NCI-H510A (cell line): ENCODE measurements at regions not wholly inside any gene's neighbourhood (a gene's known extent, or its start where the extent isn't known, plus 50 kb on each side); places are given as distances from the start of the nearest gene placed in this dataset.
"Not testable (repeated sequence)": the region's sequence is repeated elsewhere in the genome, so short reads cannot be mapped to it uniquely, and the experiment has no call there.

Experiments used
- DNase-seq: peaks from one replicate; lab custom pipeline; 2025; lab: John Stamatoyannopoulos, UW

GRCh38 chr11:37431633-37432230 is 833.7 kb upstream of the RAG2 start:
- not testable (repeated sequence) for DNase-seq

GRCh38 chr11:37430966-37431632 is 833.1 kb upstream of the RAG2 start:
- not testable (repeated sequence) for DNase-seq

- no peak for DNase-seq
Observed at GRCh38 chr11:37422511-37422910, 824.5 kb upstream of the RAG2 start.

DNA sequence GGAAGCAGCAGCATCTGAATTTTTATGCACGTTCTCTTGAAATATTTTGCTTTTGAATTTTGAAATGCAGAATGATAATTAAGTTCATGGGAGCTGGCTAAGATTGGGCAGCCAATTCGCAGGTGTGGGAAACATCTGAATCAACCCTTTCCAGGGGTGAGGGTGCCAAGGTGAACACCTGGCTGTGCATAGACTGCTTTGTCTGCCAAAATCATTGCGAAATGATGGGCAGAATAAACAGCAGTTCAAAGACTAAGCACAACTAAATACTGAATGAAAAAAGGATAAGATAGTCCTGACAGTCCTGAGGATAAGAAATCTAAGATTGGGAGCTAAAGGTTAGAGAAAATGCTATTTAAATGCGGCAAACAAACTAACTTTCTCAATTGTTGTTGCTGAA is 813.3 kb upstream of the RAG2 start:
- DNase-seq, result no peak

GRCh38 chr11:37409124-37409523 is 811.1 kb upstream of the RAG2 start:
- DNase-seq, result no peak

- no peak for DNase-seq
Observed at GRCh38 chr11:37407461-37407860, 809.4 kb upstream of the RAG2 start.

GRCh38 chr11:37406651-37407050 is 808.6 kb upstream of the RAG2 start:
- no peak for DNase-seq

- DNase-seq, result no peak
Observed at GRCh38 chr11:37404231-37404630, 806.2 kb upstream of the RAG2 start.

- no peak for DNase-seq
Observed at GRCh38 chr11:37402663-37403062, 804.6 kb upstream of the RAG2 start.

DNA sequence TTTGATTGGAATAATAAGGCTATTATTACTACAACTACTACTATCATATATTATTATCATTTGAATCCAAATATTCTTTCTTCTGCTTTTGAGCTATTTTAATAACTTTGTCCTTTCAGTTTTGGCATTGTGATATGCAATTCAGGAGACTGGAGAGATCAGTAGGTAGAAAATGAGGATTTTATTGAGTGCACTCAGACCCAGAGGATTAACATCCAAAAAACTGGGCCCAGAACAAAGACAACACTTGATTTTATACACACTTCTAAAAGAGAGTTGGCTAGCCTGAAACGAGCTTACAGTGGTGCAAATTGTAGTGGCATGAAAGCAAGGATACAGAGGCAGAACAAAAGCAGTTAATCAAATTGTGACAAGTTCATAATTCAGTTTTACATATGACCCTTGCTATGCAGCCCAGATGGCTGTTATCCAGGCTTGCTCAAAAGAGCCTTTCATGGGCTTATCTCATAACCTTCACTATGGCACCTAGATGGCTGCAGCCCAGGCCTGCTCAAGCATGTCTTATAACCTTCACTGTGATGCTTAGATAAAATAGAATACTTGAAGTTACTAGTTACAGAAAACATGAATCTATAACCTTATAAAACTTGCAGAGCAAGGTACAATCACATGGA is 796.3 kb upstream of the RAG2 start:
- DNase-seq, result no peak

- DNase-seq, result no peak
Observed at GRCh38 chr11:37391615-37392014, 793.6 kb upstream of the RAG2 start.

GRCh38 chr11:37390576-37391083 is 792.6 kb upstream of the RAG2 start:
- no peak for DNase-seq

- no peak for DNase-seq
Observed at GRCh38 chr11:37378958-37379357, 780.9 kb upstream of the RAG2 start.

DNA sequence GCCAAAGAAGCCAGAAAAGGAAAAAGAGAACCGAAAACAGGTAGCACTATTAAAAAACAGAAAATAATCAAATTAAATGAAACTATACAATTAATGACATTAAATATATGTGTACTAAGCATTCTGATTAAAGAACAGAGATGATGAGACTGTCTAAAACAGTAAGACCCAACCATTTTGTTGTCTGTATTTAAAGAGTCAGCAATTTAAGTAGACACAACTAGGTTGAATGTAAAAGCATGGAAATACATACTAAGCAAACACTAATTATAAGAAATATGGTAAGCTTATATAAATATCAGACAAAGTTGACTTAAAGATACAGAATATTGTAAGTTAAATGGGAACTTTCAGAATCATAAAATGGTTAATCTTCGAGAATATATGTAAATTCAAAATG is 774.6 kb upstream of the RAG2 start:
- DNase-seq, result no peak

DNA sequence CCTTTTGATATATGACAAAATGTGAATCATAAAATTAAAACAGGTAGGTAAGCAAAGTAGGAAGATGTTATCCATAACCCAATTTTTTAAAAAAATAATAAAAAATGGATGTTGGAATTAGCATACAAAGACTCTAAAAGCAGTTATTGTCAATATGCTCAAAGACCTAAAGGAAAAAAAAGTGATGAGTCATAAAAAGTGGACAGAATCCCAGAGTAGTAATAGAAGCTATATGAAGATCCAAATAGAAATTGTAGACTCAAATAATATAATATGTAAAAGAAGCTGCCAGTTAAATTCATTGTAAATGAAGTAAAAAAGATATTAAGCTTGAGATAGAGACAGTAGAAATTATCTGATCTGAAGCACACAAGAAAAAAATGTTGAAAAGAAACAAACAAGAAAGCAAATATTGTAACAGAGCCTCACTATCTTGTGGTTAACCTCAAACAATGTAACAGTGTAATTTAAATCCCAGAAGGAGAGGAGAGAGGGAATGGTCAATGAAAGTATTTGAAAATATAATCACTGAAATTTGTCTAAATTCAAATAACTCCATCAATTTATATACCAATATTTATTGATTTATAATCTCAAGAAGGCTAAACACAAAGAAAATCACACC is 773.4 kb upstream of the RAG2 start:
- no peak for DNase-seq

GRCh38 chr11:37370817-37371216 is 772.8 kb upstream of the RAG2 start:
- no peak for DNase-seq

DNA sequence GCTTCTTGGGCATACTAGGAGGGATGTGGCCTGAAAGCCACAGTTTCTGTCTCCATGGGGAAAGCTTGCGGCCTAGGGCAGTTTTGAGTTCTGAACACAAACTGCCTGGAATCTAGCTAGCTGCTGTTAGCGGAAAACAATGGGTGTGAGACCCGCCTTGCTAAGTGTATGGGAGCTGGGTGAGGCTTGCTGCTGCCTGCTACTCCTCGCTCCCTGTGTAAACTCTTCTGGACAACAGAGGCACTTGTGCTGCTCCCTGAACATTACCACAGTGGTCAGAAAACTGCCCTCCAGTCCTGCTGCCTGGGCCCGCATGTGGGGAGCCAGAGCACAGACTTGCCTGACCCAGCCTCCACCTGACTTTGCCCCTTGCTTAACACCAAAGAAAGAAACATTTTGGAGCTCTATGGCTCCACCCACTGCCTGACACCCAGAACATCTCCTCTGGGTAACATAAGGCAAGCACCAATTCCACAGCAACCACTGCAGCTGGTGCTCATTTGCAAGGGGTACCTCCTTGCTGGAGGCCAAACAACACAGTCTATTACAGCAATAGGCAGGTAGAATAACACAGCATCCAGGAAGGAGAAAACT is 766.3 kb upstream of the RAG2 start:
- no peak for DNase-seq

DNA sequence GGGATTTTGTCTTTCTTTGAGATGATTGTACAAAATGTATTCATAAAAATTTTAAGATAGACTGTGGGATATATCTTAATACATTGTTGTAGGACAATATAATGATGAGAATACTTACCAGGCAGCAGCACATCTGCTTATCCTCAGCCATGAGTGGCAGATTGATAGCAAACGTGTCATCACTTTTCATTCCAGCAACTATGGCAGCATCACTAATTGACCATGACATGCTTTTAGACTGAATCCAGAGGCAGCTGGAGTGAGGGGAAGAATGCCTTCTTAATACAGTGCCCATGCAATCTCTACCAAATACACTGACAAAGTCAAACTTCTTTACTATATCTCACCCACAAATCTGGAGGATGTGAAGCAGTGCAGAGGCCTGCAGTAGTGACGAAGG is 755.2 kb upstream of the RAG2 start:
- DNase-seq, result no peak

- no peak for DNase-seq
Observed at GRCh38 chr11:37352485-37352884, 754.4 kb upstream of the RAG2 start.

DNA sequence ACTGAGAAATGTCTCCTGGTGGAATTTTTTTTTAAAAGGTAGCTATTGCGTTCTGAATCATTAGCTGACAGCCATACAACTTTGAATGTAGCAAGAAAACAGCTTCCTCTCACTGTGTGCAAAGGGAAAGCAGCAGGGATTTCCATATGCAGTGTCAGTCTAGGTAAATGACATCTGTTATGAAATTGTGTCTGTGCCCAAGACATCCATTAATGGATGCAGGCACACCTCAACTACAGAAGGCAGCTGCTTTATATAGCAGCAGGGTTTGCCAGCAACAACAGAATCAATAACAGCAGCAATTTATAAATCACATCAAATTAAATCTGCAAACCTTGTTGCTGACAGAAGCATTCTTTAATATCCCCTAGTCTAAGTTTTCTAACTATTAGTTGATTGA is 745.3 kb upstream of the RAG2 start:
- DNase-seq, result no peak

DNA sequence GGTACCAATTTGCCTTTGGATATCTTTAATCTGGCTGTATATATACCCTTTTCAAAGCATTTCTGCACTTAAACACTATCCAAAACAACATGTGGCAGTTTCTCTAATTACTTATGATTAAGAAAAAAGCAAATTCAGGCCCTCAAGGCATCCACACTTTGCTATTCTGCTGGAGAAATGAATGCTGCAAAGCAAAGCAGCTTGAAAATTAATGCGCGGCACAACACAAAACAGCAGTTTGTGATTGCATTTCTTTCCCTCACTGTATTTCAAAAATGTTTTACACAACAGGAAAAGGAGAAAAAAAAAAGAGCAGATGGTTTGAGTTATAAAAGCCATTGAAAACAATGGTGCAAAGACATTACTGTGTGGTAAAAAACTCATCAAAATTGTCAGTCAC is 738.4 kb upstream of the RAG2 start:
- no peak for DNase-seq

DNA sequence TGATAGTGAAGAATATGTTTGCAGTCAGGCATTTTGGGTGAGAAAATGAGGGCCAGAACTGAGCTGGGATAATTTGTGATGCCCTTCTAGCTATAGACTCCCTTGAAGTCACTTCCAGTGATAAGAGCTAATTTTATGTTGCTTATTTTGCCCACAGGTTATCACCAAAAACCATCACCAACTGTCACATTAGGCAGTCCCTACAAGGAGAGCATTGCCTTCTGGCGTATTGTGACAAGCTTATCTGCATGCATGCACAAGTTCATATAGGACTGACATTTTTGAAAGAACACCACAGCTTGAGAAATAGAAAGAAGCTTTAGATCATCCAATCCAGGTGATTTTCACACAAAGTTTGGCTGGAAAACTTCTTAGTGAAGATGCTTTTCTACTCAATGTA is 735.3 kb upstream of the RAG2 start:
- DNase-seq, result no peak

DNA sequence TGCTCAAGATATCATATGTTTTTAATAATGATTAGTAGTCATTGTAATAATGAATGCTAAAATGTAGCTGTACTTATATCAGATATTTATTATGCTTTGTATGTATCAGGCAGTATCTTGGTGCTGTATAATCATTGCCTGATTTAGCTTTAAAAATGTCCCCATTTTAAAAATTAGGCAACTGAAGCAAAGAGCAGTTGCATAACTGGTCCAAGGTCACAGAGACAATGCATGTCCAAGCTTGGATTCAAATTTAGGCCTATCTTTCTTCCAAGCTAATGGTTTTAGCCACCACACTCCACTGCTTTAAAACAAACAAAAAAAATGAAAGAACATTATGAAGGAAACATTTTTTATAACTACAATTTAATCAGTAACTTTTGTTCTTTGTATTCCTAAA is 725.8 kb upstream of the RAG2 start:
- no peak for DNase-seq
